Stimulated activated CD8-positive, alpha-beta memory T cell treated with anti-CD3 and anti-CD28 coated beads, Interleukin-4, amount 100 ng/mL, for 24 hours (primary cell): ENCODE measurements at regions not wholly inside any gene's neighbourhood (a gene's known extent, or its start where the extent isn't known, plus 50 kb on each side); places are given as distances from the start of the nearest gene placed in this dataset.

Experiments
- DNase-seq: peaks from one replicate; pipeline ENCODE4 v3.0.0-alpha.2; 2020; ENCODE audit warnings: low read depth

- no peak for DNase-seq
Observed at GRCh38 chr21:35338281-35338680, 289.2 kb upstream of the RUNX1 start.

DNA sequence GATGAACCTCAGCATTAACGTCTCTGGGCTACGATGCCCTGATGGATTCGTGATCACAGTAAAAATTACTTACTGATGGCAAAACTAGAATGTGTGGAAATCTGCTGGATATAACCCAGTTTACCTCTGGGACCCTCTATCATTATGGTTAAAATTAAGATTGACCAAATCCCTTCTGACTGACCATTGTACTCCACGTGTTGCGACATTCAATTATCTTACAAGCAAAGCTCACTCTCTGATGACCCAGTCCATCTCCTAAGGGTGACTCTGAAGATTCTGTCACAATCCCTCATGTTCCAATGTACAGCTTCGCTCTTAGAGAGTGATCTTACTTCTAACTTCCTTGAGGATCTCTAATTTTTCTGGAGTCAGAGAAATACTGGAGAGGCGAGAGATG lies 288.5 kb upstream of the RUNX1 start:
- DNase-seq: no peak

DNA sequence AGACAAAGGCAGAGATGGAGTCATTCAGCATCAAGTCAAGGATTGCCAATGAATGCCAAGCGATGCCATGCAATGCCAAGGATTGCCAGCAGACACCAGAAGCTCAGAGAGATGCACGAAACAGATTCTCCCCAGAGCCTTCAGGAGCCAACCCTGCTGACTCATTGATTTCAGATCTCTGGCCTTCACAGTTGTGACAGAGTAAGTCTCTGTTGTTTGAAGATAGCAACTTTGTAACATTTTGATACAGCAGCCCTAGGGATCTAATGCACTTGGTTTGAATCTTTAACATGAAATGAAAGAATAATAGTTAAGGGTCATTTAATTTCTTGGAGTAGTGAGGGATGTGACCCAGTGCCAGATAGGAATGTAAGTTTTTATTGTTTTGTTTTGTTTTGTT lies 287.4 kb upstream of the RUNX1 start:
- no peak for DNase-seq

DNA sequence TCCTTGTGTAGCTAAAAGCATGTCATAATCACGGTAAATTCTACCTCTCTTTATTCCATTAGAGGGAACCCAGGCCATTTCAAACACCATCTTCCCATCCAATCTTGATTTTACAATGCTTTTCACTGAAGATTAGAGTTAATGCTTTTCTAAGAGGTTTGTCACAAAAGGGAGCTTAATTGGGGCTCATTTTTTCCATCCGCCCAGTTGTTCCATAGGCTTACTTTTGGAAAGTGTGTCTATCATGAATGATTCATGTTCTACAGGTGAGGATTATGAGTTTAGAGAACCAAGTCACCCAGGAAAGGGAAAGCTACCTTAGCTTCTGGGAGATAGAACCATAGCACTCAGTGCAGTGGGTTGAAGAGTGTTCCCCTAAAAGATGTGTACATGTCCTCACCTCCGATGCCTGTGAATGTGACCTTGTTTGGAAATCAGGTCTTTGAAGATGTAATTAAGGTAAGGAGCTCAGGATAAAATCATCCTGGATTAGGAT lies 286.9 kb upstream of the RUNX1 start:
- no peak for DNase-seq

- DNase-seq: no peak
Observed at GRCh38 chr21:35333831-35334618, 284.9 kb upstream of the RUNX1 start.

DNA sequence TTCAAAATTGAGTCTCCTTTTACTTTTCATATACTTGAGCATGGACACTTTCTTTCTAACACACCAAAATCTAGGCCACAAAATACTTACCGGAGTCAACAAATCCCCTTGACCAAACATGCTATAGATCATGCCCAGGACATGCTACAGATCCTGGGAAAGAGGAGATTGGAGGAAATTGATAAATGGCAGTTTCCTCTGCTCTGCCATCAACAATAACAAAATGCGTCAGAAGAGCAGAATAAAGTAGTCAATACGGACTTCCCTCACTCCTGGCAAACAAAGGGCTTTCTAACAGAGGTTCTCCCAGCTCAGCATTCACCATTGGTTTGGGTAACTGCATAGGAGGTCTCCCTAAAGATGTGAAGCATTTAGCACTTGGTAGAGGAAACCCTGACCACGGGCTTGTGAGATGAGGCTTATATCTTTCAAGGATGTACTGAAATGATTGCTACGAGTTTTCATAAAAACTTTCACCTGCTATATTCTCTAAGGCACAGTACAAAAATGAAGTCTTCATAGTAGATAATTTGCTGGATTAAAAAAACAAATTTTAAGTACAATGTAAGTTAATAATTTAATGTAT lies 283.8 kb upstream of the RUNX1 start:
- no peak for DNase-seq

GRCh38 chr21:35329940-35330660 lies 281.0 kb upstream of the RUNX1 start:
- DNase-seq: no peak

DNA sequence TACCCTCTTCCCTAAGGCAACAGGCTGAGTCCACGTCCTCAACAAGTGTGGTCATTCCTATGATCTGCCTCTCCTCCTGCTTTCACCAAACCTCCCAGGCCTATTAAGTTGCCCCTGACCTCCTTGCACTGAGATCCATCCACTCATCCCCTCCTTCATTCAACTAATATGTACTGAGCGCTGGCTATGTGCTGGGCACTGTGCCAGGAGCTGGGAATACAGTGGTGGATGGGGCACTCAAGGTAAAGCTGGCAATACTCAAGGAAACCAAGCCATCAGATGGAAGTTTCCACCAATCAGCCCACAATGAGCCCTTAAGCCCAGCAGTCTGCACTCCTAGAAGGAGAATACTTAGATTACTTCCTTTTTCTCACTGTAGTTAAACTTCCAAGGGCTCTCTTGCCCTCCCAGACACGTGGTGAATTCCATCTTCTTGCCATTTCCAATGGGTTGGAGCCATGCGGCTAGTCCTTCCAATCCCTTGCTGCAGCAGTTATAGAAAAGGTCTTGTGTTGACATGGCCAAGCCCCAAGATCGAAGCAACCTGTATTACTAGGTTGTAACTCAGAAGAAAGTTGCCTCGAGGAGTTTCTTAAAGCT lies 279.9 kb upstream of the RUNX1 start:
- no peak for DNase-seq

- DNase-seq: no peak
Observed at GRCh38 chr21:35326677-35327076, 277.6 kb upstream of the RUNX1 start.

GRCh38 chr21:35325953-35326352 lies 276.9 kb upstream of the RUNX1 start:
- no peak for DNase-seq

GRCh38 chr21:35324372-35325220 lies 275.5 kb upstream of the RUNX1 start:
- no peak for DNase-seq

GRCh38 chr21:35323947-35324346 lies 274.8 kb upstream of the RUNX1 start:
- no peak for DNase-seq

DNA sequence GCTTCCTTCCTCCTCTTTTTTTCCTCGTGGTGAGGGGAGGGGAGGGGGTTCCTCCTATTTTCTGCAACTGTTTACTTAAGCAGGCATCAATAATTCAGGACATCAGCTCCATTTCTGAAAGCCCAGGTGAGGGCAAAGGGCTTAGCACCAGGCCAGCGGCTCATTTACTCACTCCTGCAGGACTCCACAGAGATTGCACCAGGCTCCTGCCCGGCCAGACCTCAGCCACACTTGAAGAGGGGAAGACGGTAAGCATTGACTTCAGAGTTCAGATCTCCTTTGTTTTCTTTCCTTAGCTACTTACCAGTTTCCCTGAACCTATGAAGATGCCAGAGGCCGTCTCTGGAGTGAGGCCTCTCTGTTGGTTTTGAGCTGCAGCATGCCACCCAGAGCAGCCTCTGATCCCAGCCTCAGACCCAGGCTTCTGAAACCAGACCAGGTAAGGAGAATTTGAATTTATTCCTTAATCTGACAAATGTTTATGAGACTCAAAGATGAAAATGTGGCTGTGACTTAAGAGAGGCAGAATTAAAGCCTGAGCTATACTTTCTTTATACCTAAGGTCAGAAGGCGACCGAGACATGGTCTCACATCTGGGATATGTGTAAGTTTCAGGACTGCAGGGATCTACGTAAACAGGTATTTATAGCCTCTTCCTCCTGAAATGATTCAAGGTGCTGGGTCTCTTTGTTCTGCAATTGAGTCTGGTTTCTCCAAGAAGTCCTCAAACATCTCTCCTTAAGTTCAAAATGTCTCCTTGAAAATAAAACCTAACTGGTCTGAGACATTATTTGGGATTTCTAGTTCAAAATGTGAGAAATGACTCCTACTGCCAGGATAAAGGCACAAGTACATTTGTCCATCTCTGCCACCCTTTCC lies 272.5 kb upstream of the RUNX1 start:
- no peak for DNase-seq

- DNase-seq: no peak
Observed at GRCh38 chr21:35319684-35320283, 270.7 kb upstream of the RUNX1 start.

GRCh38 chr21:35316933-35317332 lies 267.8 kb upstream of the RUNX1 start:
- DNase-seq: no peak

DNA sequence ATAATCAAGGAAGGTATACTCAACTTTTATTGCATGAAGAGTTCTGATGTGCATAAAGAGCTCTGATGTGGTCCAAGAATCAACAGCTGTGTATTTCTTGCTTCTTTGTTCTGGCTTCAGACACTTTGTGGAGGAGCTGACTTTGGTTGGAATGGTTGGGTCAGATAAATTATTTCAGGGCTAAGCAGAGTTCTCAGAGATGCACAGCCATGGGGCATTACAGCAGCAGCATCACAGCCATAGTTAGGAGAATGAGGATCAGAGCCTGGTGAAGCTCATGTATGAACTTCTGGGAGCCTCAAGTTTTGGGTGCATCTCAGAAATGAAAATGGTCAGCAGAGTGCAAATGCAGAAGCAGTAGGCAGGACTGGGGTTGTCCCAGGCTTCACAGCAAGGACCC lies 267.4 kb upstream of the RUNX1 start:
- DNase-seq: no peak

DNA sequence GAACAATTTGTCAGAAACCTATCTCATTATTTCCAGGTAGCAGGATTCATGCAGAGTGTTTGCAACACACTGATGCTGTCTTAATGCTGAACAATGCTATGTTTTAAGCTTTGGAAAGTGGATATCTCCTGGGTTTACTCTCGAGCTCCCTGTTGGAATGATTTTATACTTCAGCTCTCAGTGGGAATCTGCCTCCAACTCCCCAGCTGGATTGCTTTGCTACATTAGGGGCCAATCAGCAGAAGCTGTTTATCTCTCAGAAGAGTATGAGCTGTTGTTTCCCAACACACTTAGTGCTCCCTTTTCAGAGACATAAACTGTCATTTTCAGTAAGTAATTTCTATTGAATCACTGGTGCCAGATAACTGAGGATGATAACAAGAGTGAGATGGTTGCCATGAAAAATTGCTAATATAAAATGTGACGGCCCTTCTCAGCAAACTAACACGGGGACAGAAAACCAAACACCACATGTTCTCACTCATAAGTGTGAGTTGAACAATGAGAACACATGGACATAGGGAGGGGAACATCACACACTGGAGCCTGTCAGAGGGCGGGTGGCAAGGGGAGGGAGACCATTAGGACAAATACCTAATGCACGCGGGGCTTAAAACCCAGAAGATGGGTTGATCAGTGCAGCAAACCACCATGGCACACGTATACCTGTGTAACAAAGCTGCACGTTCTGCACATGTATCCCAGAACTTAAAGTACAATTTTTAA lies 265.9 kb upstream of the RUNX1 start:
- DNase-seq: no peak

GRCh38 chr21:35311985-35312384 lies 262.9 kb upstream of the RUNX1 start:
- no peak for DNase-seq

- DNase-seq: no peak
Observed at GRCh38 chr21:35309316-35309715, 260.2 kb upstream of the RUNX1 start.

DNA sequence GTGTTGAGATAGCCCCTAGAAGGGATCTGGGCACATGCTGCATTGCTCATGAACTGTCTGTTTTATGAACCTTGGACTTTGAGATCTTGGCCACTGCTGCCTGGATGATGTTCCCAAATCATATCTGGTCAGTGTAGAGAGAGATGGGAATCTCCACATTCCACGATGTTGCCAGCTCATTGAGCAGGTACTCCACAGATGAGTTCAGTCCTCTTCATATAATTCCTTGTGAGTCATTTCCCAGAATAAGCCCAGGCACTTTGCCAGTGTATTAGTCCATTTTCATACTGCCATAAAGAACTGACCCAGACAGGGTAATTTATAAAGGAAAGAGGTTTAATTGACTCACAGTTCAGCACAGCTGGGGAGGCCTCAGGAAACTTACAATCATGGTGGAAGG lies 254.0 kb upstream of the RUNX1 start:
- no peak for DNase-seq
